GM12874 (cell line): ENCODE measurements at regions not wholly inside any gene's neighbourhood (a gene's known extent, or its start where the extent isn't known, plus 50 kb on each side); places are given as distances from the start of the nearest gene placed in this dataset.

Source experiments
- CTCF ChIP-seq: IDR thresholded peaks from 2 replicates; pipeline ENCODE4 v1.5.1; 2011; ENCODE audit warnings: low read depth, mild to moderate bottlenecking, control low read depth, low read length, moderate library complexity; ENCODE audit not compliant: insufficient read depth

GRCh38 chr20:24378661-24379483 is 90.6 kb upstream of the SYNDIG1 start:
- no peak for TF ChIP-seq CTCF

- no peak for TF ChIP-seq CTCF
Observed at GRCh38 chr20:24376311-24377099, 92.9 kb upstream of the SYNDIG1 start.

- no peak for TF ChIP-seq CTCF
Observed at GRCh38 chr20:24373372-24373771, 96.1 kb upstream of the SYNDIG1 start.

GRCh38 chr20:24370911-24371695 is 98.3 kb upstream of the SYNDIG1 start:
- TF ChIP-seq CTCF, result no peak

GRCh38 chr20:24370249-24370648 is 99.2 kb upstream of the SYNDIG1 start:
- no peak for TF ChIP-seq CTCF

GRCh38 chr20:24368253-24368652 is 101.2 kb upstream of the SYNDIG1 start:
- TF ChIP-seq CTCF, result no peak
